Glutamatergic neuron (in vitro differentiated cells): ENCODE measurements at regions not wholly inside any gene's neighbourhood (a gene's known extent, or its start where the extent isn't known, plus 50 kb on each side); places are given as distances from the start of the nearest gene placed in this dataset.

Source experiments
- DNase-seq: peaks from one replicate; pipeline ENCODE4 v3.0.0; 2022
- H3K27ac Mint-ChIP-seq: one replicate; pipeline ENCODE4 v1.8.0; 2020; ENCODE audit warnings: mild to moderate bottlenecking, mixed read lengths, inconsistent platforms; ENCODE audit not compliant: unreplicated experiment
- H3K27me3 Mint-ChIP-seq: one replicate; pipeline ENCODE4 v1.8.0; 2020; ENCODE audit warnings: mild to moderate bottlenecking, moderate library complexity, mixed read lengths, inconsistent platforms; ENCODE audit not compliant: unreplicated experiment
- H3K36me3 Mint-ChIP-seq: one replicate; pipeline ENCODE4 v1.8.0; 2020; ENCODE audit warnings: mild to moderate bottlenecking, mixed read lengths, inconsistent platforms; ENCODE audit not compliant: unreplicated experiment
- H3K4me1 Mint-ChIP-seq: one replicate; pipeline ENCODE4 v1.8.0; 2020; ENCODE audit warnings: mild to moderate bottlenecking, low read depth, mixed read lengths, inconsistent platforms; ENCODE audit not compliant: unreplicated experiment
- H3K4me3 Mint-ChIP-seq: one replicate; pipeline ENCODE4 v1.8.0; 2020; ENCODE audit warnings: mild to moderate bottlenecking, mixed read lengths, inconsistent platforms; ENCODE audit not compliant: unreplicated experiment
- H3K9me3 Mint-ChIP-seq: one replicate; pipeline ENCODE4 v1.8.0; 2020; ENCODE audit warnings: mild to moderate bottlenecking, moderate library complexity, mixed read lengths, inconsistent platforms; ENCODE audit not compliant: unreplicated experiment
- TF ChIP-seq, protein P1 (sequence below): fragments of 200-600 bp; sonication (generic); IDR thresholded peaks from one replicate; pipeline ENCODE4 v1.5.0; 2021; ENCODE audit not compliant: partially characterized antibody, unreplicated experiment

DNA sequence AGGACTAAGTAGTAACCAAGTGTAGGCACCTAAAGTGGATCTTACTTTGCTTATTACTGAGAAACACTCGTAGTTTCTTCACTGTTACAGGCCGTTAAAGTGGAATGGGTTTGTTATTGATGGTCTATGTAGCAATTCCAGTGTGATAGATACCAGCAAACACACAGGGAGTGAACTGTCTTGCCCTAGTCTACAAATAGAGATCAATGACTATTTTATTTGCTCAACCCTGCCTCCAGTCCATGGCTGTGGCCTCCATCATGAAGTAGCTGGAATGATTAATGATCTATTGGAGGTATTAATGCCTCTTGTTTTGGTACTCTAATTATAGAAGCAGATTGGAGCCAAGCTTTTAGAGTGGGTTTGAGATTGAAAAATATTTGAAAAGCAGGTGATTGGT, 362.7 kb upstream of the AZI2 start:
- Mint-ChIP-seq H3K36me3 (no peaks in the 10 kb centered on the region), H3K4me3 (no peak overlapping the region), H3K27ac (no peak overlapping the region), H3K4me1 (no peaks in the 10 kb centered on the region), H3K27me3 (no peaks in the 10 kb centered on the region), H3K9me3 (no peaks in the 10 kb centered on the region)
- no peak for DNase-seq
- TF ChIP-seq, protein P1, sequence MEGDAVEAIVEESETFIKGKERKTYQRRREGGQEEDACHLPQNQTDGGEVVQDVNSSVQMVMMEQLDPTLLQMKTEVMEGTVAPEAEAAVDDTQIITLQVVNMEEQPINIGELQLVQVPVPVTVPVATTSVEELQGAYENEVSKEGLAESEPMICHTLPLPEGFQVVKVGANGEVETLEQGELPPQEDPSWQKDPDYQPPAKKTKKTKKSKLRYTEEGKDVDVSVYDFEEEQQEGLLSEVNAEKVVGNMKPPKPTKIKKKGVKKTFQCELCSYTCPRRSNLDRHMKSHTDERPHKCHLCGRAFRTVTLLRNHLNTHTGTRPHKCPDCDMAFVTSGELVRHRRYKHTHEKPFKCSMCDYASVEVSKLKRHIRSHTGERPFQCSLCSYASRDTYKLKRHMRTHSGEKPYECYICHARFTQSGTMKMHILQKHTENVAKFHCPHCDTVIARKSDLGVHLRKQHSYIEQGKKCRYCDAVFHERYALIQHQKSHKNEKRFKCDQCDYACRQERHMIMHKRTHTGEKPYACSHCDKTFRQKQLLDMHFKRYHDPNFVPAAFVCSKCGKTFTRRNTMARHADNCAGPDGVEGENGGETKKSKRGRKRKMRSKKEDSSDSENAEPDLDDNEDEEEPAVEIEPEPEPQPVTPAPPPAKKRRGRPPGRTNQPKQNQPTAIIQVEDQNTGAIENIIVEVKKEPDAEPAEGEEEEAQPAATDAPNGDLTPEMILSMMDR: no peak

DNA sequence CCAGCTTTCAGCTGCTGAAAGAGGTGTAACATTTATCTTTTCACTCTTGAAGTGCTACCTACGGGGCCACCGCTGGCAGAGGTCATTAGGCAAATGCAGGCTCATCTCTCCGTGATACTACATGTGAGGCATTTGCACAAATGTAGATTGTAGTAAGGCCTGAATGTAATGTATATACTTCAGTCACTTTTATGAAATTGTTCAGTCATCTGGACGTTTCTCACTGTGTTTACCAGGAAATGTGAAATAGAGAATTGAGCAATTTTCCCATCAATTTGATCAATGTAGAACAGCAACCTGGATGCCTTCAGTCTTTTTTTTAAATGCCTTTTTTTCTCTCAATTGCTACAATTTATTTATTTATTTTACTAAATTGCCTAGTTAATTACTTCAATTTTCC, 368.3 kb upstream of the AZI2 start:
- H3K4me1 Mint-ChIP-seq: no peaks in the 10 kb centered on the region
- TF ChIP-seq, protein P1: no peak
- no peak for DNase-seq
- no peak overlapping the region for H3K27ac Mint-ChIP-seq
- no peaks in the 10 kb centered on the region for H3K36me3 Mint-ChIP-seq
- H3K27me3 Mint-ChIP-seq: no peaks in the 10 kb centered on the region
- no peak overlapping the region for H3K4me3 Mint-ChIP-seq
- no peaks in the 10 kb centered on the region for H3K9me3 Mint-ChIP-seq

DNA sequence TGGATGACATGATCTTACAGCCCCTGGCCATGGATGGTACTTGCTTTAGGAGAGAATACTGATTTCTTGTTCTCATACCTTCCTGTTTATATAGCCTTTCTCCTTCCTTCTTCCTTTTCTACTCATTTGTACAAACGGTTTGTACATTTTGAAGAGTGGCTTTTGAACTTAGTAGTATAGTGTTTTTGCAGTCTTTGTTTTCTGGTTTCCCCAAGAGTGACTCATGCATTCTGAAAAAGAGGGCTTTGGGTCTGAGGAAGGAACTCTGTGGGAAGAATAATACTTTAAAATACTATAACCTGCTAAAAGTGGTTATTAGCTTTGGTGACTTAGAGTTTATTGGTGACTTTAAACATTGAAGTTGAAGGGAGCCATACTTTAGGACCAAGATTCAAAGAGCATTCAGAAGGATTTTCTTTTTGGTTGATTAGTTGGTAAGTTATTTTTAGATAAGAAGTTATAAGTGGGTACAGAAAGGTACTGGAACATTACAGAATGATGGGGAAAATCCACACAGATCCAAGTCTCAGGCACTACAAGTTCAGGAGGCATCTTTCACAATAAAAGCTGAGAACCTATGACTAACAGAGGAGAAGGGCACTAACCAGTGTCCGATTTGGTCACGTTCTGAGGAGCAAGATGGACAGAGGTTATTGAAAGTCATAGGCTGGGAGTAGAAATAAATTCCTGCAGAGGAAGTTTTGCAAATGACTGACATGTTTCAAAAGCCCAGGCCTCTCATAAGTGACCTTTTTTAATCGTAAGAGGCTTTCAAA, 369.6 kb upstream of the AZI2 start:
- H3K9me3 Mint-ChIP-seq: no peaks in the 10 kb centered on the region

DNA sequence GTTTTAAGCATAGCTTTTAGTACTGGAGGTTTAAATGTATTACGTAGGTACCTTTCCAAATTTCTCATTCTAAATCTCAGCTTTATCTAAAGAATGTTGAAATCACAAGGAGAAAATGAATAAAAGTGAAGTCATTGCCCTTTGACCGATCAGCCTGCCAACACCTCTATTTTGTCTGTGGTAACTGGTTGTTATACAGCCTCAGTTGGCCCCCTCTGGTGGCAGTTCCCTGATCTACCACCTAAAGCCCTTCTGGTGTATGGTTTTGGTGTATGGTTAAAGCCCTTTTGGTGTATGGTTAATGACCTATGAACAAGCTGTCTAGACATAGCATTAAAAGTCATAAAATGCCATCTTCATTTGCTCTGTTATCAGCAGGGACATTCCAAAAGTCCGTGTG, 378.2 kb upstream of the AZI2 start:
- no peak overlapping the region for H3K4me3 Mint-ChIP-seq
- H3K27ac Mint-ChIP-seq: no peak overlapping the region
- TF ChIP-seq, protein P1: peak; percentile 71
- DNase-seq: peak; percentile 76
- no peaks in the 10 kb centered on the region for H3K36me3 Mint-ChIP-seq
- H3K4me1 Mint-ChIP-seq: no peaks in the 10 kb centered on the region
- no peaks in the 10 kb centered on the region for H3K27me3 Mint-ChIP-seq
- H3K9me3 Mint-ChIP-seq: no peaks in the 10 kb centered on the region

More for the DNA sequence above, 369.6 kb upstream of the AZI2 start:
- no peaks in the 10 kb centered on the region for H3K4me1 Mint-ChIP-seq
- no peaks in the 10 kb centered on the region for H3K27me3 Mint-ChIP-seq
- H3K36me3 Mint-ChIP-seq: no peaks in the 10 kb centered on the region
- TF ChIP-seq, protein P1: no peak
- DNase-seq: no peak
- no peak overlapping the region for H3K27ac Mint-ChIP-seq
- H3K4me3 Mint-ChIP-seq: no peak overlapping the region

DNA sequence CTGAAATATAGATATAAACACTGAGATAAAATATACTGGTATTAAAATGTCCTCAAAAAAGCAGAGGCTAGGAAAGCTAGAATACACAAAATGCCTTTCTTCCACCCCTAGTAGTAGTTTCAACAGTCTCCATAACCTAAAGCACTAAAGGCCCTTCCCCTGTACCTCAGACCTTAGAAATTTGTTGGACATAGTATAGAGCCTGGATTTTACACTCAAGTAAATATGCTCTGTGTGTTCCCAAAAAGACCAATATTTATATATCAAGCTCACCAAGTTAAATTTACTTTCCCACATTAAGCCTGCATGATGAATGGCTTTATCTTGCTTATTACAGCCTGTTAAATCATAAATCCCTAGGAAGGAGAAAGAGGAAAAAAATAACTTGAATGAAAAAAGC, 378.7 kb upstream of the AZI2 start:
- no peaks in the 10 kb centered on the region for H3K36me3 Mint-ChIP-seq
- no peak overlapping the region for H3K27ac Mint-ChIP-seq
- no peaks in the 10 kb centered on the region for H3K27me3 Mint-ChIP-seq
- H3K9me3 Mint-ChIP-seq: no peaks in the 10 kb centered on the region
- no peaks in the 10 kb centered on the region for H3K4me1 Mint-ChIP-seq
- DNase-seq: no peak
- no peak overlapping the region for H3K4me3 Mint-ChIP-seq
- TF ChIP-seq, protein P1: no peak
